ENCODE measurements at regions not wholly inside any gene's neighbourhood (a gene's known extent, or its start where the extent isn't known, plus 50 kb on each side); places are given as distances from the start of the nearest gene placed in this dataset.

DNA sequence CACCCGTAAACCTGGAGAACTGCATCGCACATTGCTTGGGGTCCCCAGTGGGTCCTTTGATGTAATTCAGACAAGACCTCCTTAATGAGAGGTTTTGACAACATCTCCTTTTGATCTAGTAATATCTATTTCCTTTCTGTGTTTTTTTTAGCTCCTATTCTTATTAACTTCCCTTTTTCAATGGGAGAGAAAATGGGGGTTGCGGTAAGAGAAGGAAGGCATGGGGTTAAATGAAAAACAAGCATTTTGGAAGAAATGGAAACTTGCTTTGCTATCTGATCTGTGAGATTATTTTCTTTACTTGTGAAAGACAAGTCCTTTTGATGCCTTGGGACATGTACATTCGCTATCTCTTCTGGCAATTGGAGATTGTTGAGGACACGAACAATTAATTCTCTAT lies 418.6 kb upstream of the MAN1A1 start:
- TF ChIP-seq SIN3A (IDR thresholded peaks at IDR 0.05; ENCODE audit: borderline replicate concordance, insufficient read depth, low read length) (no peak), TAF1 (IDR thresholded peaks at IDR 0.05; ENCODE audit: borderline replicate concordance, insufficient read depth, low read length) (no peak), FOXP2 (optimal IDR thresholded peaks at IDR 0.05; ENCODE audit: borderline replicate concordance, extremely low read depth, extremely low read length, insufficient read depth) (no peak), POLR2AphosphoS5 (IDR thresholded peaks at IDR 0.05; ENCODE audit: low read depth, low read length) (no peak)
- TF ChIP-seq, protein P1, sequence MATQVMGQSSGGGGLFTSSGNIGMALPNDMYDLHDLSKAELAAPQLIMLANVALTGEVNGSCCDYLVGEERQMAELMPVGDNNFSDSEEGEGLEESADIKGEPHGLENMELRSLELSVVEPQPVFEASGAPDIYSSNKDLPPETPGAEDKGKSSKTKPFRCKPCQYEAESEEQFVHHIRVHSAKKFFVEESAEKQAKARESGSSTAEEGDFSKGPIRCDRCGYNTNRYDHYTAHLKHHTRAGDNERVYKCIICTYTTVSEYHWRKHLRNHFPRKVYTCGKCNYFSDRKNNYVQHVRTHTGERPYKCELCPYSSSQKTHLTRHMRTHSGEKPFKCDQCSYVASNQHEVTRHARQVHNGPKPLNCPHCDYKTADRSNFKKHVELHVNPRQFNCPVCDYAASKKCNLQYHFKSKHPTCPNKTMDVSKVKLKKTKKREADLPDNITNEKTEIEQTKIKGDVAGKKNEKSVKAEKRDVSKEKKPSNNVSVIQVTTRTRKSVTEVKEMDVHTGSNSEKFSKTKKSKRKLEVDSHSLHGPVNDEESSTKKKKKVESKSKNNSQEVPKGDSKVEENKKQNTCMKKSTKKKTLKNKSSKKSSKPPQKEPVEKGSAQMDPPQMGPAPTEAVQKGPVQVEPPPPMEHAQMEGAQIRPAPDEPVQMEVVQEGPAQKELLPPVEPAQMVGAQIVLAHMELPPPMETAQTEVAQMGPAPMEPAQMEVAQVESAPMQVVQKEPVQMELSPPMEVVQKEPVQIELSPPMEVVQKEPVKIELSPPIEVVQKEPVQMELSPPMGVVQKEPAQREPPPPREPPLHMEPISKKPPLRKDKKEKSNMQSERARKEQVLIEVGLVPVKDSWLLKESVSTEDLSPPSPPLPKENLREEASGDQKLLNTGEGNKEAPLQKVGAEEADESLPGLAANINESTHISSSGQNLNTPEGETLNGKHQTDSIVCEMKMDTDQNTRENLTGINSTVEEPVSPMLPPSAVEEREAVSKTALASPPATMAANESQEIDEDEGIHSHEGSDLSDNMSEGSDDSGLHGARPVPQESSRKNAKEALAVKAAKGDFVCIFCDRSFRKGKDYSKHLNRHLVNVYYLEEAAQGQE (IDR thresholded peaks at IDR 0.05; ENCODE audit: insufficient read depth in 1 of 2, low read depth in 2 of 2, low read length in 2 of 2) = no peak

- TF ChIP-seq TAF1 (IDR thresholded peaks at IDR 0.05; ENCODE audit: borderline replicate concordance, insufficient read depth, low read length) = no peak
- TF ChIP-seq, protein P1 (IDR thresholded peaks at IDR 0.05; ENCODE audit: insufficient read depth in 1 of 2, low read depth in 2 of 2, low read length in 2 of 2) = no peak
- TF ChIP-seq POLR2AphosphoS5 (IDR thresholded peaks at IDR 0.05; ENCODE audit: low read depth, low read length) = no peak
- no peak for TF ChIP-seq FOXP2 (optimal IDR thresholded peaks at IDR 0.05; ENCODE audit: borderline replicate concordance, extremely low read depth, extremely low read length, insufficient read depth)
These were observed 415.5 kb upstream of the MAN1A1 start for GRCh38 chr6:119764927-119765681.

DNA sequence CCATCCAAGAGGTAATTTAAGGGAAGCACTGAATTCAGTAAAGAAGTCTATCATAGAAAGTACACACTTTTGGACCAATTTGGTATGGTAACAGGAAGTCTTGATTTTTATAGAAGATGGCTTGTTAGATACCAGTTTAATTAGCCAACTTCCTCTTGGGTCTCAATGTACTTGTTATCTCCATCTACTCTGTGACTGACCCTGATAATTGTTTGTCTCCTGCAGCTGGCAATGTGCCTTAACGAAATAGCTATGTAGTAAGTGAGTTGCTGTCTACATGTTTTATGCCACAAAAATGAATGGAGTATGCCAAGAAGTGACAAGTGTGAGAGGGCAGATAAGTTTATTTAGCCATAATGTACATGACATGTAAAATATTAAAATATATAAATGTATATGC lies 410.5 kb upstream of the MAN1A1 start:
- no peak for TF ChIP-seq SIN3A (IDR thresholded peaks at IDR 0.05; ENCODE audit: borderline replicate concordance, insufficient read depth, low read length)
- TF ChIP-seq, protein P1 (IDR thresholded peaks at IDR 0.05; ENCODE audit: insufficient read depth in 1 of 2, low read depth in 2 of 2, low read length in 2 of 2) = no peak
- TF ChIP-seq TAF1 (IDR thresholded peaks at IDR 0.05; ENCODE audit: borderline replicate concordance, insufficient read depth, low read length) = no peak
- TF ChIP-seq FOXP2 (optimal IDR thresholded peaks at IDR 0.05; ENCODE audit: borderline replicate concordance, extremely low read depth, extremely low read length, insufficient read depth) = no peak

DNA sequence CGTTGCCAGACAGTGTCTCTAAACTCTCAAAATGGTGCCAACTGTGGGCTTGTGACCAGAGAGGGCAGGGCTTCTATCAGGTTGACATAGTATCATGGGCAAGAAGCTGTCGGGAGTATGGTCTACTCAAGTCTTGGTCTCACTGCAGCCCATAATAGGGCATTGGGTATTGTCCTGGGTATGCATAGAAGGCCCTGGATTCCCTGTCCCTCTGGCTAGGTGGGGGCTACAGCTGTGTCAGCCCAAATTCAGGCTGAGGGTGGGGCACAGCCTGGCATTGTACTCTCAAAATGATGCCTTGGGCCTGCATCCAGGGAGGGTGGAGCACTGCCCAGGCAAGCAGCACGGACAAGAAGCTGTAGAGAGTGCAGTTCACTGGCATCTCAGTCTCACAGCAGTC lies 408.8 kb upstream of the MAN1A1 start:
- TF ChIP-seq, protein P1 (IDR thresholded peaks at IDR 0.05; ENCODE audit: insufficient read depth in 1 of 2, low read depth in 2 of 2, low read length in 2 of 2) = no peak
- TF ChIP-seq SIN3A (IDR thresholded peaks at IDR 0.05; ENCODE audit: borderline replicate concordance, insufficient read depth, low read length) (no peak), TAF1 (IDR thresholded peaks at IDR 0.05; ENCODE audit: borderline replicate concordance, insufficient read depth, low read length) (no peak), FOXP2 (optimal IDR thresholded peaks at IDR 0.05; ENCODE audit: borderline replicate concordance, extremely low read depth, extremely low read length, insufficient read depth) (no peak), POLR2AphosphoS5 (IDR thresholded peaks at IDR 0.05; ENCODE audit: low read depth, low read length) (no peak)

Data from PFSK-1 (cell line).